GM03348 (cell line): ENCODE measurements at regions not wholly inside any gene's neighbourhood (a gene's known extent, or its start where the extent isn't known, plus 50 kb on each side); places are given as distances from the start of the nearest gene placed in this dataset.

Experiments
- DNase-seq: peaks from one replicate; pipeline ENCODE4 v3.0.0; 2012; ENCODE audit warnings: low spot score

DNA sequence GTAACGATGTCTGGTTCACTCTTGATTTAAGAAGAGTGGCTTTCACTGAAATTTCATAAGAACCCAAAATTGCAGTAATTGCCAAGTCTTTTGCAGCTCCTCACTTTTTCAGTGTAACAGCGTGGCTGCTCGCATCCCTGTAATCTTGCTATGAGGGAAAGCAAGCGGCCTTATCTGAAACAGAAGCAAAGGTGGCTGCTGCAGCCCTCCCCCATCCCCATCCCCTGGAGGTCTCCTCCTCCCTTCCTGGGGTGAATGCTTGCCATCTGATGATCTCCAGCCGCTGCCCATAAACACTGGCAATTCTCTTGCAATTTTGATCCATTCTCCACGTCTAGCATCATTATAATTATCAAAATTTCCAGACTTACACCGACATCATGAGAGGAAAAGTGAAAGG is 182.5 kb upstream of the ASIC2 start:
- no peak for DNase-seq

DNA sequence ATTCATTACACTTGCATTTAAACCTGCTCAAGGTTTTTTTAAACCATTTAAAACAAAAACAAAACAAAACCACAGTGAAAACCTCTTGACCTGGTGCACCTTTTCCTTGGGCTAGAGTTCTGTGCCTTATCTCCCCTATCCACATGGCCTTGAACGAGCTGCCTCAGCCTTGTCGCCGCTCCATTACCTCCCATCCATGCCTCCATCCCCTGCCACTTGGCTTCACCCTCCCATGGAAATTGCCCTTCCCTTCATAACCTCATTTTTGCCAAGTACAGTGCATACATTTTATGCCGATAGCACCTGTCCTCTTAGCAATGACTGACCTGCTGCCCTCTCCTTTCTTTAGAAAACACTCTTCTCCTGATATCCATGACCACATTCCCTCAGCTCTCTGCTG is 188.6 kb upstream of the ASIC2 start:
- DNase-seq, result no peak

DNA sequence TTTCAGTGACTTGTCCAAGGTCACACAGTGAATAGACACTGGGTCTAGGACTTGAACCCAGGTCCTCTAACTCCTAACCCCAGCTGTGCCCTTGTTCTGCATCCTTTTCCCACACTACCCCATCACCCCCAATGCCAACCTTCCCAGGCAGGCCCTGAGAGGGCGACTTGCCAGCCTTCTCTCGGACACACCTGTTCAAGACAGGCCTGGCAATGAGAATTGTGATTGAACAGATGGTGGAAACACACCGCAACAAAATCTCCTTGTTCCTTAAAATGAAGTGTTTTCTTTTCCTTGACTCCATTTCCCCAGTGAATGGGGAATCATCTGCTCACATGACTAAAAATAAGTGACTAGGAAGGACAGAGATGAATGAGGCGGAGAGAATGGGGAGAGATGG is 189.5 kb upstream of the ASIC2 start:
- DNase-seq, result no peak

DNA sequence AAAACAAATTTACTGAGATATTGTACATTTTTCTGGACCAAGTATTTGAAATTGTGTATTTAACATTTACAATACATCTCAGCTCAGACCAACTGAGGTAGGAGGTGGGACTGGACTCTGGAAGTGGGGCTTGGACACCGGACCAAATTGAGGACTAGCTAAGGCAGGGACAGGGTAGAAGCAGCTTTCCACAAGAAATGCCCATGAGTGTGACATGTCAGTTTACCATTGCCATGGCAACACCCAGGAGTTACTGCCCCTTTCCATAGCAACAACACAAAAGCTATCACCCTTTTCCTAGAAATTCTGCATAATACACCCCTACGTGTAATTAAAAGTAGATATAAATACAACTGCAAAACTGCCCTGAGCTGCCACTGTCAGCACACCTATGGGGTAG is 191.5 kb upstream of the ASIC2 start:
- DNase-seq, result no peak

DNA sequence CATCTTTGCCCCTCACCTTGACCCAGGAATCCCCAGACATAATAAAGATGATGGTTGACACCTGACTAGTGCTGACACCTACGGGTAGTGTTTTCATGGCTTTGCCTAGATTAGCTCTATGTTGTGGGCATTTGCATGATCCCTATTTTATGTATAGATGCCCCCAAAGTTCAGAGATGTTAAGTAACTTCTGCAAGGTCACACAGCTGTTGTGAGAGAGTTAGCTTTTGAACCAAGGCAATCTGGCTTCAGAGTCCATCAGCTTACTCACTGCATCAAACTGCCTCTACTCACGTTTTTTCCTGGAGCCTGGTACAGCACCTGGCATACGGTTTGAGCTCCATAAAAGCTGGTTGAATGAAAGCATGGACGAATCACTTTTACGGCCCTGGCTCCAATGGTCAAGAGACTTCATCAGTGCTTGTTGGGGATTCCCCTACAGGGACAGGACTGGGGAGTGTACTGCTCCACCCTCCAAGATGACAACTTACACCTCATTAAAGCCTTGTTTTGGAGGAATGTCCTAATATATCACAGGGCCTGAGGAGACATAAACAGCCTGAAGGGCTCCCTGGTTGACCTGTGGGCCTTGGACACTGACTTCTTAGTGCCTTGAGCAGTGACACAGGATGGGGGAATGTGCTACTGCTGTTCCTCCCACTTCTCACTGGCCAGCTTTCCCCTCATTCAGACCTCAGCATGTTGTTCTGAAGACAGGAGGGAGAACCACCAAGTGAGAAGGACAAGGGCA is 193.2 kb upstream of the ASIC2 start:
- no peak for DNase-seq

DNA sequence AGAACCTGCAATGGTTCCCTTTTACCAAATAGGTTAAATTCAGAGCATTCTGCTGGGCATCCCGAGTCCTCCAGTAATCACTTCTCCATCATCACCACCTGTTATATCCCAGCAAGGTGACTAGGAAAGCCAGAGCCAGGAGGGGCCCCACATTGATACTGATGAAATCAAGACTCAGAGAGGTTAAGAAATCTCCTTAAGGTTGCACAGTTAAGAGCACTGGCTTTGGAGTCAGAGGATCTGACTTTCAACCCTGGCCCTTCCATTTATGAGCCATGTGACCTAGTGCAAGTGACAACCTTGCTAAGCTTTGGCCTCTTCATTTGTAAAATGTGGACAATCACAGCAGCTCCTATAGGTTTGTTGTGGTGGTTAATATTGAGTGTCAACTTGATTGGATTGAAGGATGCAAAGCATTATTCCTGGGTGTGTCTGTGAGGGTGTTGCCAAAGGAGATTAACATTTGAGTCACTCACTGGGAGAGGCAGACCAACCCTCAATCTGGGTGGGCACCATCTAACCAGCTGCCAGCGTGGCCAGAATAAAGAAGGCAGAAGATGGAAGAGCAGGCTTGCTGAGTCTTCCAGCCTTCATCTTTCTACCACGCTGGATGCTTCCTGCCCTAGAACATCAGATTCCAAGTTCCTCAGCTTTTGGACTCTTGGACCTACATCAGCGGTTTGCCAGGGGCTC is 194.2 kb upstream of the ASIC2 start:
- no peak for DNase-seq

DNA sequence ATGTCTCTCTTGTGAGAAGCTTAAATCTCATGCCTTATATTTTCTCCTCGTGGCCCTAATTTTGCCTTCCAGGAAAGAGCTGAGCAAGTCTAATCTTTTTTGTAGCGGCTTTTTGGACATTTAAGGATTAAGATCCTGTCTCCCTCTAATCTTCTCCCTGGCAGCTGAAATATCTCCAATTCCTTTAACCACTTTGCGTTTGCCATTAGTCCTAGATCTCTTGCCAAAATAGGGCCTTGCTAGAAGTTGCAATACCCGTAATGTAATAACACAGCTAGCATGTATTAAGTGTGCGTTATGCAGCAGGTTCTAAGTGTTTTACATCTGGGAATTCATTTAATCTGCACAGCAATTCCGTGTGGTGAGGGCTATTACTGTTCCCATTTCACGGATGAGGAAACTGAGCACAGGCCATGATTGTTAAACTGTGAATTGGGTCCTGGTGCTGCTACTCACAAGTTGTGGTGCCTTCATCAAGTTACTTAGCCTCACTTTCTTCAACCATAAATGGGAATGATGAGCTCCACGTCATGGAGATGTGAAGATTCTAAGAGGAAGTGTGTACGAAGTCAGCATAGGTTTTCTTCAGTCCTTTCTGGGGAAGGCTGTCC is 198.9 kb upstream of the ASIC2 start:
- no peak for DNase-seq

DNA sequence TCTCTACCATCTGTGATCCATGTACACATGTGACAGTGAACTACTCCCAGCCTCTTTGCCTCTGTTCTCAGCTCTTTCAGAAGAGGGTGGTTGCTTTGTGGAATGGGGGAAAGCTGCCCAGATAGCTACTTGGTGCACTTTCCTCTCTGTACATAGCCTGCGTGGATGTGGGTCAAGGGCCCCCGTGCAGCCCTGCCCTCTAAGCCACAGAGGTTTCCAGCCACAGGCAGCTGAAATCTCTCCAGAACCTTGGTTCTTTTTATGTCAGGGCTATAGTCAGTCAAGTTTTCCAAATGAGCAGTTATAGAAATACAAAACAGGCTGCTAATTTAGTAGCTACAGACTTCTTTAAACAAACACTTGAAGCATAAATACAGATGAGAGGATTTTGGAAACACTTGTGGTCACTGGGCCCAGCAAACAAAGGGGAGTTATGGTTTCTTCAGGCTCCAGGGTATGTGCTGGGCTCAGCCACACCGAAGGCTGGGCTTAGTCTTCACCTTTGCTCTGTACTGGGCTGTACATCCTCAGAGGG is 199.7 kb upstream of the ASIC2 start:
- DNase-seq, result no peak

DNA sequence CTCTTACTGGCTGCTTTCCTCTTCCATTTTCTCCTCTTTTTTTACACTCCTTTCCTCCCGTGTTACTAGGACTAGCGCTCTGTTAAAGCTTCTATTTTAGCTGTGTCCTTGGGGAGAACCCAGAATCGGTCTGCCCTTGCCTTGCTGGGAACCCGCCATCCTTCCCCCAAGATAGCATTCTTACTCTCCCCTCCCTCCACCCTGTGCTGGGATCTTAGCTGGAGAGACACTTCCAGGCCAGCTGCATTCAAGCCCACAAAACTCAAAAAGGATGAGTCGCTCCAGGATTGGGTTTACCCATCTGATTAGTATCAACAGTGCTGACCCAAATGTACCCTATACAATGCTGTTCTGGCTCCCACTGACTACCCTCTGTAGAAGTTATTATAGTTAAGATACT is 200.5 kb upstream of the ASIC2 start:
- DNase-seq, result no peak

DNA sequence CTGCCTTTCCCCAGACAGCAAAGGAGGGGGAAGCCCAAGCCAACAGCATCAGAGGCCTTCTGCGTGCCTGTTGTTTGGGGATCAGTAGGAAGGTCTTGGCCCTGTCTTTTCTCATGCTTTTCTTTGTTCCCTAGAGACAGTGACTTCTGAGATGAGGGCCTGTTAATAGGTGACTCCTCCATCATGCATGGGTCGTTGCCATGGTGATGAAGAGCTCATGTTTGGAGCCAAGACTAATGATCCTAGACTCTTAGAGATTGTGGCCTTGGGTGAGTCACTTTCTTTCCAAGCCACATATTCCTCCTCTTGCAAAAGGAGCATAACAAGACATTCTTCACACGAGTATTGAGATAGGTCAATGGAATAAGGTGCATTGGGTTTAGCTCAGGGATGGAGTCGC is 201.1 kb upstream of the ASIC2 start:
- DNase-seq, result no peak

DNA sequence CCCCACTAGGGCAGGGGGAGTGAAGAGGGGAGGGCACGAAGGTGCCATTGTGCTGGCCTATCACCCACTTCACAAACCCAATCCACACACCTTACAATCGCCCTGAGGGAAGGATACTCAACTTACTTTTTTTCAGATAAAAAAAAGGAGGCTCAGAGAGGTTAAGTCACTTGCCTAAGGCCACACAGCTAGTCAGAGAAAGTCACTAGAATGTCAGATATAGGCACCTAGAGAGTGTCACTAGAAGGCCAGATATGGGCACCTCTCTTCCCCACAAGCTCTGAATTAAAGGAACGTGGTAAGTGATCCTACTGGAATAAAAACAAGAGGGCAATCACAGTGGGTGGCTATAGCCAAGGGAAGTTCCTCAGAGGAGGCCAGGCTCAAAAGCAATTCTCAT is 204.5 kb upstream of the ASIC2 start:
- no peak for DNase-seq

DNA sequence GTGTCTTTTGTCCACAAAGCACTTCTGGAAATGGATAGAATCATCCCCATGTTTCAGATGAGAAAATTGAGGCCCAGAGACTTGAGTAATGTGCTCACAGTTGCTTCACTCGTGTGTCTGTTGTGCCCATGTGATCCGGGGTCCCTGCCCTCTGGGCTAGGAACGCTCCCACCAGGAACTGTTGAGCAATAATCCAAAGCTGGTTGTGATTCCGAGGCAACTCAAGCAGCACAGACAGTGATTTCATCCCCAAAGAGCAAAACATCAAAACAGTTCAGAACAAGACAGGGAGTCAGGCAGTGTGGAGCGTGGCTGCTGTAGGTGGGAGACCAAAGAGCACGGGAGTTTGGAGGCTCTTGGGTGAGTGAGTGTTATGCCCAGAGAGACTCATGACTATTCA is 205.0 kb upstream of the ASIC2 start:
- DNase-seq, result no peak

DNA sequence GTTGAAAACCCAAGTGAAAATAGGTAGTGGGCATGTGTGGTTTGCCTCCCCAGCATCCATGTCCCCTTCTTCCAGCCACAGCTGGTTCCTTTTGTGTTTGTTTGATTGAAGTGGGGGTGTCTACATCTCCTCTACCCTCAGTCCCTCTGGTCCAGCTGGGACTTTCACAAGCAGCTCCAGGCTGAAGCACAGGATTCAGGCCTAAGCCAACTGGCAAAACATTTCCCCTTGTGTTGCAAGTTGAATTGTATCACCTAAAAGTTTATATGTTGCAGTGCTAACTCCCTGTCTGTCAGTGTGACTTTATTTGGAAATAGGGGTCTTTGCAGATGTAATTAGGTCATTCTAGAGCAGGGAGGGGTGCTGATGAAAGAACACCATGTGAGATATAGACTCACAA is 205.9 kb upstream of the ASIC2 start:
- DNase-seq, result no peak

DNA sequence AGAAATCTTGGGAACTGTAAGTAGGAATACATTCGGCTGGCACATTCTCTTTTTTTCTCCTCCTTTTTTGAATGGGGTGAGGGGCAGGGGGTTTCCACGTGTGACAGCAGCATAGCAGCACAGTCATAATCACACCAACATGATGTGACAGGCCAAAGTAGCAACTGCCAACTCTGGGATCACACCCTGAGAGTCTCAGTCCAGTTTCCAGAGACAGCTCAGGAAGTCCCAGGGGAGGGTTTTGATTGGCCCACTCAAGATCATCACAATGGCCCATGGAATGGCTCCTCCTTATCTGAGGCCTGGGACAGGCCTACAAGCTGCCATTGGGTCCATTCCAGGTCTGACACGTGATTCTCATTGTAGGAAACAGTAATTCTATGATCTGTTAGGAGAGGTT is 207.1 kb upstream of the ASIC2 start:
- DNase-seq, result no peak

DNA sequence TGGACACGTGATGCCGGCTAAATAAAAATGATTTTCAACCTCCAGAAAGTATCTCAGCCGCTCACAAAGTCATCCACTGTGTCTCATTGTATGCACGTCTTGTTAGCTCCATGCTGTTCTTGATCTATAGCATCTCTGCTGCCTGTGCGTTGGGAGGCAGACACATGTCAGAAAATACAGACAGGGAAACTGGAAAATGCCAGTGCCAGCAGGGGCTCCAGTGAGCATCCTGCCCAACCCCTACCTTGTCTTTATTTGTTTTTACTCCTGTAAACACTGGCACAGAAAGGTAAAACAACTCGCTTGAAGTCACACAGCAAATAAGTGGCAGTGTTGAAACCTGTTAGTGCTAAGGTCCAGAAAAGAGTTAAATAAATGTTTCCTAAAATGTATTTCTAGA is 208.1 kb upstream of the ASIC2 start:
- DNase-seq, result no peak

DNA sequence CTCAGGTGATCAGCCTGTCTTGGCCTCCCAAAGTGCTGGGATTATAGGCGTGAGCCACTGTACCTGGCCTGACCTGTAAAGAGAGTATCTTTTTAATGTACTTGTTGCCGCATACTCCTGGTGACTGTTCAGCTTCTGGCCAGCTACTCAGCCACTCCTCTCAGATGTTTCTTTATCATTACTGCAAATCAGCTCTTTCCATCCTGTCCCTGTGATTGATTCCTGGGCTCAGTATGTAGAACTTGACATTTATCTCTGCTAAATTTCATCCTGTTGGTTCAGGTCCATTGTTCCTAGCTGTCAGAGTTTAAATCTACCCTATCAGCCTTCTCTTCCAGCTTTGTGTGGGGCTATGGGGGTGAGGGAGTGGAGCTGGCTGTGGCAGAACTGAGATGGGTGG is 211.5 kb upstream of the ASIC2 start:
- DNase-seq, result no peak

DNA sequence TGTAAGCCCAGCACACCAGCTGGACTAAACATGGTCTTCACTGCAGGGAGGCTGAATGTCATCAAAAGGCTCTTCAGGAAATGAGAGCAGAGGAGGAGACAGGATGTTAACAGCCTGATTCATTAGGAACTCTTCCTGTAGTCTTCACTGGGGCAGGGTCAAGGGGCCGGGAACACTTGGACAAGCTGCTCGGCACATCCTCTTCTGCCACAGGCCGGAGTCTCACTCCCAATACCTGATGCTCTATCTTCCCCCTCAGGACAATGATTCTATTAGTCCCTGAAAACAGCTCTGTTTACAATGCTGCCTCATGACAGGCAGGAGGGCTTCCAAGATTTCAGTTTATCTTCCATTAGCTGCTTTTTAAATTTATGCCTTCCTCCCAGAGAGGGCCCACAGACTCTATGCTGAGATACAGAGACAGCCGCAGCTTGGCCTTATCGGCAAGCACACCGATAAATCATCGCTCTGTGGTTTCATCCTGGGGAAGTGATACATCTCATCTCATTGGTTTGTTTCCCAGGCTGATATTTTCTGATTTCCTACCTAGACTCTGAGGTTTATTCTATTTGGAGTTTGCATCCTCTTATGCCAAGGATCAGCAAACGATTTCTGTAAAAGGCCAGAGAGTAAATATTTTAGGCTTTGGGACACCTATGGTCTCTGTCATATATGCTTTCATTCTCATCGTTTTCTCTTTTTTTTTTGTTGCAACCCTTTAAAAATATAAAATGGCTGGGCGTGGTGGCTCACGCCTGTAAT is 214.0 kb upstream of the ASIC2 start:
- no peak for DNase-seq

DNA sequence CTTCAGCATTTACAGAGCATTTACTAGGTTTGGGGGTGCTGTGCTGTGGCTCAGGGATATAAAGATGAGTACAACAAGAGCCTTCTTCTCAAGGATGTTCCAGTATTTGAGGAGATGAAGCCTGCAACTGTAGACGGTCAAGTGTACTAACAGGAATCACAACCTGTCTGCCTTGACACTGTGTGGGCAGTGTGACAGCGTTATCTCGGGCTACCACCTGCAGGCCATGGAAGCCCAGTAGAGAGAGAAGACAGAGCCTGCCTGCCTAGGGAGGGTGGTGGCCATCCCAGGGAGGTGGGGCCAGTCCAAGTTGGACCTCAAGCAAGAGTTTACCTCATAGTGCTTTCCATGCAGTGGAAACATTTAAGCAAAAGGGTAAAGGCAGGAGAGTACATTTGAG is 215.1 kb upstream of the ASIC2 start:
- DNase-seq, result no peak

DNA sequence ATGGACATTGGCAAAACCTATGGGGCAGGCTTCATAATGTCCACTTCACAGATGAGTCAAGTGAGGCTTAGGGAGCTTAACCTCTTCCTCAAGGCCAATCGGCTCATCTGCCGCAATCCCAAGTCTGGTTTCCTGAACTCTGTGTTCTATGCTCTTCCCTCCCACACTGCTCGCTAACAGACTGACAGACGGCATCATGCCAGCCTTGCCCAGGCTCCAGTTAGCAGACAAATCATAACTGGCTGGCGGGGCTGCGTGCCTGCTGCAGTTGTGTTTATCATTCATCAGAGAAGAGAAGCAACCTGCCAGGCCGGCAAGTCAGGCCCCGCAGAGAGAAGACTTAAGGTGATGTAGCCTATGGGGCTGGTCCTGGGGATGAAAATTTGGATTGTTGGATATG is 216.2 kb upstream of the ASIC2 start:
- no peak for DNase-seq

DNA sequence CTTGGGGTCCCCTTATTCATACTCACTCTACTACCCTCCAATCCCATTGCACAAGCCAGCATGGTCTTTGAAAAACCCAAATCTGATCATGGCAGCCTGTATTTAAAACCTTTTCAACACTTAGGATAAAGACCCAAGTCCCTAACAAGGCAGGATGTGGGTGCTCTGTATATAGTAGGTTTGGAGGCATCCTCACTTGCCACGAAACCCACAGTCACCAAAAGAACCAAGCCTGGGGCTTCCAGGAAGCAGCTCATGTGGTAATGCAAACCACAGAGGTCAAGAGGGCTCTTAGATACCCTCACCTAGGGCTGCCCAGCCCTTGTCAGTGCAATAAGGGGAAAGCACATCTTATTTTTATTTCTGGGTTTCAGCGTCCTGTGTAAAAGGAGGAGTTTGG is 218.6 kb upstream of the ASIC2 start:
- no peak for DNase-seq

DNA sequence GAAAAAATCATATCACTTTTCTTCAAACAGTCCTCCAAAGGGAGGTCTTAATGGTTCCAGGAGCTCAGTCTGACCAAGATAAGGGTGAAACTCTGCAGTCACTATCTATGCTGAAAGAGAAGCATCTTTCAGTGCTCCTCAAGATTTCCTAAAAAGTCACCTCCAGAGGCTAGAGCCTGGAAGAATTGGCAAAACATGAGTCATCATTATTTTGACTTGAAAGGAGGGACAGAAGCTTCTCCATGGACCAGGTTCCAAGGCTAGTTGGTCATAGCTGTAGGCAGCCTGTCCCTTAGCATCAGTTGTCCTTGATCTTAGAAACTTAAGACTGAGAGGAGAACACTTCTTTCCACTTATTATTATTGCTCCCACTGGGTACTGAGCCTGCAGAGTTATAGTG is 219.0 kb upstream of the ASIC2 start:
- no peak for DNase-seq

DNA sequence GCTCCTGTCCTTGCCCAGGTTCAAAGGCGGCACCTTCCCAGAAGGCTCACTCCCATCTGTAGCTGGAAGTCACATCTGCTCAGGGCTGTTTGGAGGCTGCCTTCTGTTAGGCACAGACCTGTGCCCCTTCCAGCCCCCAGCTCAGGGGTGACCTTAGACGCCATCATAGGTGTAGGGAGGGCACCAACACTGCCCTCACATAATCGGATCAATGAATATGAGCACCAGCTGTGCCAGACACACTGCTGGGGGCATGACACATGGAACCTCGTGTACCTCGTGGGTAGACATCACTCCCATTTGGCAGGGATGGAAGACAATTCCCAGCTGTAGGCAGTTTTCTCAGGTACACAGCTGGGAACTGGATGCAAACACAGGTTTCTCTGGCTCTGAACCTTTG is 220.7 kb upstream of the ASIC2 start:
- no peak for DNase-seq

DNA sequence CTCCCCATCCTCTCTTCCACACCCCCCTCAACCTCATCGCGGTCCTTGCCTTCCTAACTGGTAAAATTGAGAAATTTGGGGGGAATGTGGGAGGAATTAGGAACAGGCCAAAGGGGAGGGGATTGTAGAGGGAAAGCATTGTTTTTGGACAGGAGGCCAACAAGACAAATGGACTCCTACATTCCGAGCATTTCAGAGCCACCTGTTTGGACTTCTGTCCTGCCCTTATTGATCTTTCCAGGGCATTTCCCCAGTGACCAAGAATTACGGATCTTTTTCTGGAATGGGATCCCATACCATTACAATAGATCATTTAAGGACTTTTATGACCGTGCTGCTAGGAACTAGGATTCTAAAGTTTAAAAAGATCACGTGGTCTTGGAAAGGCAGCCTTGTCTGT is 221.3 kb upstream of the ASIC2 start:
- DNase-seq, result no peak
